MCF 10A (cell line): ENCODE measurements at regions not wholly inside any gene's neighbourhood (a gene's known extent, or its start where the extent isn't known, plus 50 kb on each side); places are given as distances from the start of the nearest gene placed in this dataset.

ENCODE experiments used
- BruUV-seq: library from RNA; stranded (reverse); fragments of 400-500 nt; replicated peaks from 2 replicates; lab custom pipeline; 2021; lab: Mats Ljungman, UMichigan
- CTCF ChIA-PET: fragments of 300-600 bp; sonication (Branson Sonifier 250); formaldehyde crosslinking; extraction: SDS; loops from one replicate; lab custom pipeline; 2021; ENCODE audit warnings: antibody characterized with exemption, inconsistent platforms; lab: Yijun Ruan, JAX
- POLR2A ChIA-PET: fragments of 300-600, 350-650 bp; sonication (Branson Sonifier 250); formaldehyde crosslinking; extraction: SDS; loops from one replicate; lab custom pipeline; 2020; ENCODE audit warnings: antibody characterized with exemption, inconsistent platforms; lab: Yijun Ruan, JAX
- DNase-seq: peaks from one replicate; pipeline ENCODE4 v3.0.0-alpha.2; 2018; ENCODE audit not compliant: unreplicated experiment
- H3K27ac Mint-ChIP-seq: one replicate; pipeline ENCODE4 v1.8.0; 2022; ENCODE audit warnings: mild to moderate bottlenecking, low read depth, mixed read lengths; ENCODE audit not compliant: unreplicated experiment
- H3K27me3 Mint-ChIP-seq: one replicate; pipeline ENCODE4 v1.8.0; 2022; ENCODE audit warnings: mixed read lengths; ENCODE audit not compliant: insufficient read depth, unreplicated experiment
- H3K36me3 Mint-ChIP-seq: one replicate; pipeline ENCODE4 v1.8.0; 2022; ENCODE audit warnings: mild to moderate bottlenecking, moderate library complexity, mixed read lengths; ENCODE audit not compliant: insufficient read depth, unreplicated experiment
- H3K4me1 Mint-ChIP-seq: one replicate; pipeline ENCODE4 v1.8.0; 2022; ENCODE audit warnings: mixed read lengths; ENCODE audit not compliant: insufficient read depth, unreplicated experiment
- H3K4me3 Mint-ChIP-seq: one replicate; pipeline ENCODE4 v1.8.0; 2022; ENCODE audit warnings: mild to moderate bottlenecking, moderate library complexity, mixed read lengths; ENCODE audit not compliant: unreplicated experiment
- H3K9me3 Mint-ChIP-seq: one replicate; pipeline ENCODE4 v1.8.0; 2022; ENCODE audit warnings: mixed read lengths; ENCODE audit not compliant: unreplicated experiment
- CTCF ChIP-seq: fragments of 200-600 bp; IDR thresholded peaks from one replicate; pipeline ENCODE4 v1.8.0; 2022; ENCODE audit warnings: antibody characterized with exemption, mild to moderate bottlenecking; ENCODE audit not compliant: unreplicated experiment
- intact Hi-C: fragments of 100-400 bp; cut with micrococcal nuclease; formaldehyde crosslinking; loops from 2 replicates; pipeline ENCODE4 v1.14.1; 2022

- H3K9me3 Mint-ChIP-seq, result no peaks in the 10 kb centered on the region
- H3K36me3 Mint-ChIP-seq, result no peaks in the 10 kb centered on the region
- ChIA-PET CTCF (no interaction called here), POLR2A (no interaction called here)
- H3K4me1 Mint-ChIP-seq, result no peaks in the 10 kb centered on the region
- no peak for TF ChIP-seq CTCF
- intact Hi-C loops, result no loop called here
- H3K4me3 Mint-ChIP-seq, result no peak overlapping the region
- H3K27ac Mint-ChIP-seq, result no peak overlapping the region
- no peaks in the 10 kb centered on the region for H3K27me3 Mint-ChIP-seq
- BruUV-seq, result no TSS peak
- no peak for DNase-seq
Measured at GRCh38 chr6:112760831-112761230, 413.7 kb downstream of the RFPL4B start.

GRCh38 chr6:112761740-112762139 is 414.6 kb downstream of the RFPL4B start:
- intact Hi-C loops, result no loop called here
- H3K27ac Mint-ChIP-seq, result no peak overlapping the region
- no peaks in the 10 kb centered on the region for H3K4me1 Mint-ChIP-seq
- DNase-seq, result no peak
- H3K27me3 Mint-ChIP-seq, result no peaks in the 10 kb centered on the region
- no TSS peak for BruUV-seq
- no peak for TF ChIP-seq CTCF
- no peaks in the 10 kb centered on the region for H3K36me3 Mint-ChIP-seq
- H3K4me3 Mint-ChIP-seq, result no peak overlapping the region
- CTCF ChIA-PET, result interaction anchor here (0.5 kb wide), 1 partner anchor 431 kb away, joined by 8 read pairs; no protein-coding TSS in a partner anchor
- no peaks in the 10 kb centered on the region for H3K9me3 Mint-ChIP-seq
- POLR2A ChIA-PET, result no interaction called here

- no peak for DNase-seq
- Mint-ChIP-seq H3K36me3 (no peaks in the 10 kb centered on the region), H3K9me3 (peaks cover 8% of the 10 kb centered on the region), H3K27ac (no peak overlapping the region), H3K27me3 (no peaks in the 10 kb centered on the region), H3K4me3 (no peak overlapping the region), H3K4me1 (no peaks in the 10 kb centered on the region)
- no TSS peak for BruUV-seq
- no peak for TF ChIP-seq CTCF
- intact Hi-C loops, result no loop called here
- CTCF ChIA-PET, result no interaction called here
- POLR2A ChIA-PET, result no interaction called here
Measured at GRCh38 chr6:112764377-112764776, 417.2 kb downstream of the RFPL4B start.

- intact Hi-C loops, result no loop called here
- Mint-ChIP-seq H3K4me3 (no peak overlapping the region), H3K27me3 (no peaks in the 10 kb centered on the region), H3K4me1 (no peaks in the 10 kb centered on the region), H3K27ac (no peak overlapping the region), H3K36me3 (no peaks in the 10 kb centered on the region), H3K9me3 (peaks cover 8% of the 10 kb centered on the region)
- ChIA-PET CTCF (no interaction called here), POLR2A (no interaction called here)
- TF ChIP-seq CTCF, result no peak
- no TSS peak for BruUV-seq
- DNase-seq, result no peak
Measured at GRCh38 chr6:112770308-112770707, 423.2 kb downstream of the RFPL4B start.
